HCT116 (cell line): ENCODE measurements at regions not wholly inside any gene's neighbourhood (a gene's known extent, or its start where the extent isn't known, plus 50 kb on each side); places are given as distances from the start of the nearest gene placed in this dataset.

Experiments used
- ATAC-seq: fragments of 200-7000 bp; cut with Tn5 transposase; 2 replicates; pipeline ENCODE4 v1.9.1; 2020; ENCODE audit warnings: mild to moderate bottlenecking, moderate library complexity
- BruUV-seq: library from RNA; stranded (reverse); fragments of 400-500 nt; replicated peaks from 2 replicates; lab custom pipeline; 2021; lab: Mats Ljungman, UMichigan
- CTCF ChIA-PET: fragments of 300-600 bp; sonication (Branson Sonifier 250); formaldehyde crosslinking; loops from one replicate; lab custom pipeline; 2021; ENCODE audit warnings: antibody characterized with exemption; lab: Charles Lee
- POLR2A ChIA-PET: fragments of 300-600, 350-600 bp; sonication (Branson Sonifier 250); formaldehyde crosslinking; loops from one replicate; lab custom pipeline; 2021; ENCODE audit warnings: antibody characterized with exemption; lab: Charles Lee
- RAD21 ChIA-PET, 2 experiments: fragments of 300-600 bp; sonication (Branson Sonifier 250); formaldehyde crosslinking; loops; one replicate each; lab custom pipeline; 2023; ENCODE audit warnings: low total read pairs in 2 of 2; ENCODE audit not compliant: uncharacterized antibody in 2 of 2, unreplicated experiment in 2 of 2, low non-redundant PET in 1 of 2; lab: Charles Lee
- DNase-seq: peaks from one replicate; pipeline ENCODE4 v3.0.0-alpha.2; 2010; ENCODE audit warnings: low read depth, low spot score
- H2AFZ ChIP-seq: fragments of 200-600 bp; shearing (Covaris generic), sonication (generic); 2 replicates; pipeline ENCODE4 v1.6.1; 2017; ENCODE audit warnings: low read depth, mixed run types, mixed read lengths, antibody characterized with exemption, low read length; ENCODE audit not compliant: poor library complexity, severe bottlenecking
- H3K27ac ChIP-seq: 2 replicates; pipeline ENCODE4 v1.5.1; 2012; ENCODE audit warnings: low read depth, low read length
- H3K27me3 ChIP-seq: fragments of 200-600 bp; sonication (generic); 2 replicates; pipeline ENCODE4 v1.6.1; 2016; ENCODE audit warnings: mixed run types, low read length, mixed read lengths; ENCODE audit not compliant: insufficient read depth
- H3K36me3 ChIP-seq, 2 experiments: fragments of 200-500 bp in 1 of 2; fragments of 200-600 bp in 1 of 2; sonication (Bioruptor generic) in 1 of 2; sonication (generic) in 1 of 2; 2 replicates each; pipeline versions ENCODE4 v1.5.1 to v1.6.1; 2014 to 2016; ENCODE audit warnings: low read length in 2 of 2, inconsistent platforms in 1 of 2, mixed read lengths in 1 of 2, mixed run types in 1 of 2; ENCODE audit not compliant: insufficient read depth in 2 of 2, control insufficient read depth in 1 of 2
- H3K4me1 ChIP-seq, 2 experiments: fragments of 200-600 bp in 1 of 2; sonication (generic) in 1 of 2; 2 replicates each; pipeline versions ENCODE4 v1.5.1 to v1.6.1; 2012 to 2017; ENCODE audit warnings: low read length in 2 of 2, inconsistent platforms in 1 of 2, mild to moderate bottlenecking in 1 of 2, mixed read lengths in 1 of 2, mixed run types in 1 of 2, moderate library complexity in 1 of 2; ENCODE audit not compliant: insufficient read depth in 2 of 2, control insufficient read depth in 1 of 2
- H3K4me2 ChIP-seq: fragments of 200-600 bp; sonication (generic); 2 replicates; pipeline ENCODE4 v1.6.1; 2017; ENCODE audit warnings: mixed run types, low read length, mixed read lengths
- H3K4me3 ChIP-seq, 2 experiments: fragments of 200-600 bp in 1 of 2; sonication (generic) in 1 of 2; replicated peaks in 1 of 2; 2 replicates each; pipeline ENCODE4 v1.5.1; 2011 to 2016; ENCODE audit warnings: low read length in 2 of 2, control low read depth in 1 of 2, low read depth in 1 of 2, mild to moderate bottlenecking in 1 of 2, mixed read lengths in 1 of 2, mixed run types in 1 of 2
- H3K79me2 ChIP-seq: fragments of 200-600 bp; sonication (generic); 2 replicates; pipeline ENCODE4 v1.6.1; 2017; ENCODE audit warnings: mild to moderate bottlenecking, mixed run types, low read length, moderate library complexity, mixed read lengths; ENCODE audit not compliant: insufficient read depth
- H3K9ac ChIP-seq: fragments of 200-600 bp; sonication (generic); 2 replicates; pipeline ENCODE4 v1.6.1; 2016; ENCODE audit warnings: low read length, mixed read lengths
- H3K9me2 ChIP-seq: fragments of 200-600 bp; sonication (generic), shearing (Covaris generic); 2 replicates; pipeline ENCODE4 v1.6.1; 2017; ENCODE audit warnings: mixed run types, mild to moderate bottlenecking, moderate library complexity; ENCODE audit not compliant: insufficient read depth
- H3K9me3 ChIP-seq, 2 experiments: fragments of 200-500 bp in 1 of 2; fragments of 200-600 bp in 1 of 2; sonication (Bioruptor generic) in 1 of 2; sonication (generic) in 1 of 2; 2 replicates each; pipeline ENCODE4 v1.6.1; 2014 to 2017; ENCODE audit warnings: low read length in 2 of 2, mixed read lengths in 2 of 2, inconsistent platforms in 1 of 2, low read depth in 1 of 2, mild to moderate bottlenecking in 1 of 2, mixed run types in 1 of 2, moderate library complexity in 1 of 2; ENCODE audit not compliant: control insufficient read depth in 1 of 2, insufficient read depth in 1 of 2
- H4K20me1 ChIP-seq: fragments of 200-600 bp; sonication (generic), shearing (Covaris generic); 2 replicates; pipeline ENCODE4 v1.6.1; 2017; ENCODE audit warnings: mixed run types, mild to moderate bottlenecking, moderate library complexity; ENCODE audit not compliant: insufficient read depth
- CBX3 ChIP-seq: IDR thresholded peaks from 2 replicates; pipeline ENCODE4 v1.6.1; 2012; ENCODE audit warnings: low read depth
- CEBPB ChIP-seq: IDR thresholded peaks from 2 replicates; pipeline ENCODE4 v1.6.1; 2012; ENCODE audit warnings: low read depth
- ELF1 ChIP-seq: IDR thresholded peaks from 2 replicates; pipeline ENCODE4 v1.6.1; 2012; ENCODE audit warnings: low read depth, borderline replicate concordance
- EZH2 ChIP-seq: fragments of 200-600 bp; sonication (generic); IDR thresholded peaks from 2 replicates; pipeline ENCODE4 v1.6.1; 2017; ENCODE audit warnings: antibody characterized with exemption, mixed run types
- FOSL1 ChIP-seq: IDR thresholded peaks from 2 replicates; pipeline ENCODE4 v1.6.1; 2012; ENCODE audit warnings: low read depth
- JUND ChIP-seq: IDR thresholded peaks from 2 replicates; pipeline ENCODE4 v1.6.1; 2012
- POLR2A ChIP-seq: IDR thresholded peaks from 2 replicates; pipeline ENCODE4 v1.7.0; 2011; ENCODE audit warnings: borderline replicate concordance; ENCODE audit not compliant: insufficient read depth, insufficient read length; ENCODE audit errors: extremely low read depth
- SP1 ChIP-seq: IDR thresholded peaks from 2 replicates; pipeline ENCODE4 v1.6.1; 2012; ENCODE audit warnings: low read depth
- SRF ChIP-seq: IDR thresholded peaks from 2 replicates; pipeline ENCODE4 v1.6.1; 2012; ENCODE audit warnings: low read depth
- YY1 ChIP-seq: IDR thresholded peaks from 2 replicates; pipeline ENCODE4 v1.6.1; 2011; ENCODE audit warnings: low read length, low read depth, moderate library complexity, mild to moderate bottlenecking; ENCODE audit not compliant: insufficient replicate concordance; ENCODE audit errors: extremely low read depth
- ZNF274 ChIP-seq: fragments of 200-500 bp; sonication (Bioruptor generic); IDR thresholded peaks from 2 replicates; pipeline ENCODE4 v1.6.1; 2014; ENCODE audit warnings: mild to moderate bottlenecking, low read depth, low read length, inconsistent platforms
- intact Hi-C: fragments of 100-400 bp; cut with micrococcal nuclease; formaldehyde crosslinking; loops from 2 replicates; pipeline ENCODE4 v1.10.0; 2022
- TF ChIP-seq, protein P1 (sequence below), 3 experiments: fragments of 200-600 bp in 1 of 3; sonication (generic) in 1 of 3; IDR thresholded peaks in 2 of 3; conservative IDR thresholded peaks in 1 of 3; 2 replicates each; pipeline ENCODE4 v1.5.1; 2012 to 2017; ENCODE audit warnings: low read depth in 2 of 3, low read length in 2 of 3, antibody characterized with exemption in 1 of 3, borderline replicate concordance in 1 of 3, control low read depth in 1 of 3, mild to moderate bottlenecking in 1 of 3, mixed read lengths in 1 of 3, mixed run types in 1 of 3, moderate library complexity in 1 of 3; ENCODE audit not compliant: insufficient read depth in 1 of 3
- TF ChIP-seq, protein P2 (sequence below): IDR thresholded peaks from 2 replicates; pipeline ENCODE4 v1.6.1; 2012; ENCODE audit warnings: low read depth
- TF ChIP-seq, protein P3 (sequence below): IDR thresholded peaks from 2 replicates; pipeline ENCODE4 v1.6.1; 2011; ENCODE audit warnings: mild to moderate bottlenecking, low read length, moderate library complexity; ENCODE audit not compliant: insufficient replicate concordance; ENCODE audit errors: extremely low read depth

DNA sequence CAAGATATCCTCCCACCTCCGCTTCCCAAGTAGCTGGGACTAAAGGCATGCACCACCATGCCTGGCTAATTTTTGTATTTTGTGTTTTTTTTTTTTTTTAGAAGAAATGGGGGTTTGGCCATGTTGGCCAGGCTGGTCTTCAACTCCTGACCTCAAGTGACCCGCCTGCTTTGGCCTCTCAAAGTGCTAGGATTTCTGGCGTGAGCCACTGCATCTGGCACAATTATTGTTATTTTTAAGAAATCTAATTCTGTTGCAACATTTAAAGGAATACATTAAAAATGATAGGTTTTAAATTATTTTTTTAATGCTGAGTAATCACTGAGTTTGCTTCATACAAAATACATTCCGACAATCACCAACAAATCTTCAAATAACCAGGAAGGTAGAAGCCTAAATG is 178.1 kb upstream of the SEMA3E start (continued):
- TF ChIP-seq ZNF274, result no peak
- TF ChIP-seq, protein P1, sequence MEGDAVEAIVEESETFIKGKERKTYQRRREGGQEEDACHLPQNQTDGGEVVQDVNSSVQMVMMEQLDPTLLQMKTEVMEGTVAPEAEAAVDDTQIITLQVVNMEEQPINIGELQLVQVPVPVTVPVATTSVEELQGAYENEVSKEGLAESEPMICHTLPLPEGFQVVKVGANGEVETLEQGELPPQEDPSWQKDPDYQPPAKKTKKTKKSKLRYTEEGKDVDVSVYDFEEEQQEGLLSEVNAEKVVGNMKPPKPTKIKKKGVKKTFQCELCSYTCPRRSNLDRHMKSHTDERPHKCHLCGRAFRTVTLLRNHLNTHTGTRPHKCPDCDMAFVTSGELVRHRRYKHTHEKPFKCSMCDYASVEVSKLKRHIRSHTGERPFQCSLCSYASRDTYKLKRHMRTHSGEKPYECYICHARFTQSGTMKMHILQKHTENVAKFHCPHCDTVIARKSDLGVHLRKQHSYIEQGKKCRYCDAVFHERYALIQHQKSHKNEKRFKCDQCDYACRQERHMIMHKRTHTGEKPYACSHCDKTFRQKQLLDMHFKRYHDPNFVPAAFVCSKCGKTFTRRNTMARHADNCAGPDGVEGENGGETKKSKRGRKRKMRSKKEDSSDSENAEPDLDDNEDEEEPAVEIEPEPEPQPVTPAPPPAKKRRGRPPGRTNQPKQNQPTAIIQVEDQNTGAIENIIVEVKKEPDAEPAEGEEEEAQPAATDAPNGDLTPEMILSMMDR (IDR thresholded peaks at IDR 0.05 in 2 of 3, conservative IDR thresholded peaks at IDR 0.05 in 1 of 3; ENCODE audit: borderline replicate concordance in 1 of 3, insufficient read depth in 1 of 3, low read depth in 2 of 3, low read length in 2 of 3), result no peak
- TF ChIP-seq EZH2, result no peak
- no peak for TF ChIP-seq FOSL1
- TF ChIP-seq ELF1, result no peak
- TF ChIP-seq, protein P2, sequence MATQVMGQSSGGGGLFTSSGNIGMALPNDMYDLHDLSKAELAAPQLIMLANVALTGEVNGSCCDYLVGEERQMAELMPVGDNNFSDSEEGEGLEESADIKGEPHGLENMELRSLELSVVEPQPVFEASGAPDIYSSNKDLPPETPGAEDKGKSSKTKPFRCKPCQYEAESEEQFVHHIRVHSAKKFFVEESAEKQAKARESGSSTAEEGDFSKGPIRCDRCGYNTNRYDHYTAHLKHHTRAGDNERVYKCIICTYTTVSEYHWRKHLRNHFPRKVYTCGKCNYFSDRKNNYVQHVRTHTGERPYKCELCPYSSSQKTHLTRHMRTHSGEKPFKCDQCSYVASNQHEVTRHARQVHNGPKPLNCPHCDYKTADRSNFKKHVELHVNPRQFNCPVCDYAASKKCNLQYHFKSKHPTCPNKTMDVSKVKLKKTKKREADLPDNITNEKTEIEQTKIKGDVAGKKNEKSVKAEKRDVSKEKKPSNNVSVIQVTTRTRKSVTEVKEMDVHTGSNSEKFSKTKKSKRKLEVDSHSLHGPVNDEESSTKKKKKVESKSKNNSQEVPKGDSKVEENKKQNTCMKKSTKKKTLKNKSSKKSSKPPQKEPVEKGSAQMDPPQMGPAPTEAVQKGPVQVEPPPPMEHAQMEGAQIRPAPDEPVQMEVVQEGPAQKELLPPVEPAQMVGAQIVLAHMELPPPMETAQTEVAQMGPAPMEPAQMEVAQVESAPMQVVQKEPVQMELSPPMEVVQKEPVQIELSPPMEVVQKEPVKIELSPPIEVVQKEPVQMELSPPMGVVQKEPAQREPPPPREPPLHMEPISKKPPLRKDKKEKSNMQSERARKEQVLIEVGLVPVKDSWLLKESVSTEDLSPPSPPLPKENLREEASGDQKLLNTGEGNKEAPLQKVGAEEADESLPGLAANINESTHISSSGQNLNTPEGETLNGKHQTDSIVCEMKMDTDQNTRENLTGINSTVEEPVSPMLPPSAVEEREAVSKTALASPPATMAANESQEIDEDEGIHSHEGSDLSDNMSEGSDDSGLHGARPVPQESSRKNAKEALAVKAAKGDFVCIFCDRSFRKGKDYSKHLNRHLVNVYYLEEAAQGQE, result no peak
- no peak for TF ChIP-seq SP1

DNA sequence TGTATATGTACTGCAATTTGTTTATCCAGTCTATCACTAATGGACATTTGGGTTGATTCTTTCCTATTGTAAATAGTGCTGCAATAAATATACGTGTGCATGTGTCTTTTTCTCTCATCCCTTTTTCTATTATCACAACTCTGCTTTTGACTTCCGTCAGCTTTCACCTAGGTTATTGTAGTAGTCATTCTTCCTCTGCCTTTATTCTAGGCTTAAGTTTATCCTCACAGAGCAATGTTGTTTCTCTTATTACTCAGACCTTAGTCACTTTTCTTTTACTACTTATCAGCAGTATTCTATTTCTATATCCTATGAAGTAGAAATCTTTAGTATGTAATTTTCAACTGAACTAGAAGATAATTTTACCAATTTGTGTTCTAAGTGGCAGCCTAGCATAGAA is 175.3 kb upstream of the SEMA3E start:
- Histone ChIP-seq H3K9me3 (no peaks in the 10 kb centered on the region), H3K4me1 (no peaks in the 10 kb centered on the region), H2AFZ (peak overlapping the region; percentile 7), H3K9me2 (no peaks in the 10 kb centered on the region), H4K20me1 (no peaks in the 10 kb centered on the region), H3K79me2 (no peaks in the 10 kb centered on the region), H3K27me3 (no peaks in the 10 kb centered on the region), H3K27ac (no peak overlapping the region), H3K9ac (no peak overlapping the region), H3K4me2 (no peak overlapping the region), H3K4me3 (no peak overlapping the region), H3K36me3 (no peaks in the 10 kb centered on the region)
- ChIA-PET POLR2A (no interaction called here), RAD21 (no interaction called here), CTCF (no interaction called here)
- intact Hi-C loops, result no loop called here
- DNase-seq, result no peak
- no TSS peak for BruUV-seq
- no peak for ATAC-seq
- TF ChIP-seq JUND, result no peak
- no peak for TF ChIP-seq POLR2A
- no peak for TF ChIP-seq FOSL1
- TF ChIP-seq EZH2, result no peak
- TF ChIP-seq, protein P2, result no peak
- TF ChIP-seq, protein P3, sequence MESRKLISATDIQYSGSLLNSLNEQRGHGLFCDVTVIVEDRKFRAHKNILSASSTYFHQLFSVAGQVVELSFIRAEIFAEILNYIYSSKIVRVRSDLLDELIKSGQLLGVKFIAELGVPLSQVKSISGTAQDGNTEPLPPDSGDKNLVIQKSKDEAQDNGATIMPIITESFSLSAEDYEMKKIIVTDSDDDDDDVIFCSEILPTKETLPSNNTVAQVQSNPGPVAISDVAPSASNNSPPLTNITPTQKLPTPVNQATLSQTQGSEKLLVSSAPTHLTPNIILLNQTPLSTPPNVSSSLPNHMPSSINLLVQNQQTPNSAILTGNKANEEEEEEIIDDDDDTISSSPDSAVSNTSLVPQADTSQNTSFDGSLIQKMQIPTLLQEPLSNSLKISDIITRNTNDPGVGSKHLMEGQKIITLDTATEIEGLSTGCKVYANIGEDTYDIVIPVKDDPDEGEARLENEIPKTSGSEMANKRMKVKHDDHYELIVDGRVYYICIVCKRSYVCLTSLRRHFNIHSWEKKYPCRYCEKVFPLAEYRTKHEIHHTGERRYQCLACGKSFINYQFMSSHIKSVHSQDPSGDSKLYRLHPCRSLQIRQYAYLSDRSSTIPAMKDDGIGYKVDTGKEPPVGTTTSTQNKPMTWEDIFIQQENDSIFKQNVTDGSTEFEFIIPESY, result no peak
- TF ChIP-seq YY1, result no peak
- no peak for TF ChIP-seq SRF
- TF ChIP-seq CEBPB, result no peak
- no peak for TF ChIP-seq CBX3
- no peak for TF ChIP-seq ELF1
